SK-N-MC (cell line): ENCODE measurements at regions not wholly inside any gene's neighbourhood (a gene's known extent, or its start where the extent isn't known, plus 50 kb on each side); places are given as distances from the start of the nearest gene placed in this dataset.

Experiments
- DNase-seq: peaks from one replicate; pipeline ENCODE4 v3.0.0-alpha.2; 2011; ENCODE audit warnings: low read depth, low spot score
- H3K27ac ChIP-seq: fragments of 200-600 bp; sonication (generic); 2 replicates; pipeline ENCODE4 v1.5.1; 2016; ENCODE audit warnings: mixed run types
- H3K36me3 ChIP-seq: fragments of 200-600 bp; sonication (generic); 2 replicates; pipeline ENCODE4 v1.6.1; 2017; ENCODE audit warnings: antibody characterized with exemption, low read length, mixed read lengths; ENCODE audit not compliant: insufficient read depth
- H3K4me3 ChIP-seq: fragments of 200-600 bp; sonication (generic); 2 replicates; pipeline ENCODE4 v1.5.1; 2016
- H3K9ac ChIP-seq: fragments of 200-600 bp; sonication (generic); 2 replicates; pipeline ENCODE4 v1.8.0; 2017; ENCODE audit warnings: mixed run types, mixed read lengths; ENCODE audit not compliant: insufficient read length
- H3K9me3 ChIP-seq: fragments of 200-600 bp; sonication (generic); 2 replicates; pipeline ENCODE4 v1.6.1; 2017; ENCODE audit warnings: low read depth, mild to moderate bottlenecking, antibody characterized with exemption, low read length, moderate library complexity, mixed read lengths
- EZH2 ChIP-seq: fragments of 200-600 bp; sonication (generic); IDR thresholded peaks from one replicate; pipeline ENCODE4 v1.6.1; 2017; ENCODE audit warnings: antibody characterized with exemption
- FOXP2 ChIP-seq: optimal IDR thresholded peaks from 2 replicates; pipeline ENCODE3; 2011; ENCODE audit warnings: mild to moderate bottlenecking, moderate library complexity; ENCODE audit not compliant: insufficient read depth; ENCODE audit errors: extremely low read length, control extremely low read depth
- POLR2AphosphoS5 ChIP-seq: IDR thresholded peaks from 2 replicates; pipeline ENCODE4 v1.6.1; 2012; ENCODE audit warnings: mild to moderate bottlenecking, low read depth, low read length, borderline replicate concordance

- no peaks in the 10 kb centered on the region for H3K36me3 ChIP-seq
- no peak overlapping the region for H3K4me3 ChIP-seq
- no peak overlapping the region for H3K27ac ChIP-seq
- no peaks in the 10 kb centered on the region for H3K9me3 ChIP-seq
- H3K9ac ChIP-seq: no peak overlapping the region
- TF ChIP-seq POLR2AphosphoS5: no peak
- TF ChIP-seq EZH2: no peak
- TF ChIP-seq FOXP2: no peak
- DNase-seq: no peak
These were observed 340.1 kb upstream of the ZFHX3 start for GRCh38 chr16:73387979-73388378.

- no peak for DNase-seq
- no peak overlapping the region for H3K27ac ChIP-seq
- H3K4me3 ChIP-seq: no peak overlapping the region
- no peak overlapping the region for H3K9ac ChIP-seq
- no peak for TF ChIP-seq EZH2
- TF ChIP-seq FOXP2: no peak
- no peak for TF ChIP-seq POLR2AphosphoS5
- no peaks in the 10 kb centered on the region for H3K9me3 ChIP-seq
- no peaks in the 10 kb centered on the region for H3K36me3 ChIP-seq
These were observed 337.8 kb upstream of the ZFHX3 start for GRCh38 chr16:73385696-73386095.

GRCh38 chr16:73384506-73385089 lies 336.7 kb upstream of the ZFHX3 start:
- TF ChIP-seq FOXP2: no peak
- TF ChIP-seq POLR2AphosphoS5: no peak
- TF ChIP-seq EZH2: no peak
- no peak overlapping the region for H3K4me3 ChIP-seq
- no peak overlapping the region for H3K27ac ChIP-seq
- no peak overlapping the region for H3K9ac ChIP-seq
- H3K9me3 ChIP-seq: no peaks in the 10 kb centered on the region
- DNase-seq: no peak
- H3K36me3 ChIP-seq: no peaks in the 10 kb centered on the region

GRCh38 chr16:73383988-73384365 lies 336.0 kb upstream of the ZFHX3 start:
- Histone ChIP-seq H3K9ac (no peak overlapping the region), H3K27ac (no peak overlapping the region), H3K9me3 (no peaks in the 10 kb centered on the region), H3K4me3 (no peak overlapping the region), H3K36me3 (no peaks in the 10 kb centered on the region)
- TF ChIP-seq POLR2AphosphoS5: no peak
- TF ChIP-seq EZH2: no peak
- TF ChIP-seq FOXP2: no peak
- no peak for DNase-seq

GRCh38 chr16:73383195-73383987 lies 335.5 kb upstream of the ZFHX3 start:
- no peak overlapping the region for H3K4me3 ChIP-seq
- H3K9ac ChIP-seq: no peak overlapping the region
- H3K36me3 ChIP-seq: no peaks in the 10 kb centered on the region
- TF ChIP-seq FOXP2 (no peak), POLR2AphosphoS5 (no peak), EZH2 (no peak)
- DNase-seq: no peak
- H3K27ac ChIP-seq: no peak overlapping the region
- no peaks in the 10 kb centered on the region for H3K9me3 ChIP-seq

- H3K4me3 ChIP-seq: no peak overlapping the region
- H3K9me3 ChIP-seq: no peaks in the 10 kb centered on the region
- no peak overlapping the region for H3K9ac ChIP-seq
- no peak overlapping the region for H3K27ac ChIP-seq
- no peaks in the 10 kb centered on the region for H3K36me3 ChIP-seq
- TF ChIP-seq POLR2AphosphoS5 (no peak), FOXP2 (no peak), EZH2 (no peak)
- DNase-seq: no peak
These were observed 330.5 kb upstream of the ZFHX3 start for GRCh38 chr16:73378471-73378870.

- Histone ChIP-seq H3K27ac (no peak overlapping the region), H3K9ac (no peak overlapping the region), H3K36me3 (no peaks in the 10 kb centered on the region), H3K9me3 (no peaks in the 10 kb centered on the region), H3K4me3 (no peak overlapping the region)
- DNase-seq: no peak
- no peak for TF ChIP-seq EZH2
- no peak for TF ChIP-seq POLR2AphosphoS5
- no peak for TF ChIP-seq FOXP2
These were observed 323.8 kb upstream of the ZFHX3 start for GRCh38 chr16:73371584-73372319.

- Histone ChIP-seq H3K9me3 (no peaks in the 10 kb centered on the region), H3K36me3 (no peaks in the 10 kb centered on the region), H3K27ac (no peak overlapping the region), H3K4me3 (no peak overlapping the region), H3K9ac (no peak overlapping the region)
- TF ChIP-seq POLR2AphosphoS5: no peak
- TF ChIP-seq EZH2: no peak
- TF ChIP-seq FOXP2: no peak
- no peak for DNase-seq
These were observed 321.9 kb upstream of the ZFHX3 start for GRCh38 chr16:73369851-73370250.
